ENCODE measurements at regions not wholly inside any gene's neighbourhood (a gene's known extent, or its start where the extent isn't known, plus 50 kb on each side); places are given as distances from the start of the nearest gene placed in this dataset.

- no peak for TF ChIP-seq CTCF (IDR thresholded peaks at IDR 0.05)
- DNase-seq (ENCODE audit: low spot score) (no peak), ATAC-seq (ENCODE audit: low FRiP score) (no peak)
Measured at GRCh38 chr15:70505936-70506912, 257.1 kb downstream of the UACA start.

- no peak for TF ChIP-seq CTCF (IDR thresholded peaks at IDR 0.05)
- ATAC-seq (ENCODE audit: low FRiP score) (peak; percentile 76), DNase-seq (ENCODE audit: low spot score) (no peak)
Measured at GRCh38 chr15:70505411-70505919, 257.9 kb downstream of the UACA start.

- TF ChIP-seq CTCF (IDR thresholded peaks at IDR 0.05) = no peak
- no peak for DNase-seq (ENCODE audit: low spot score)
- no peak for ATAC-seq (ENCODE audit: low FRiP score)
Measured at GRCh38 chr15:70504988-70505387, 258.4 kb downstream of the UACA start.

- ATAC-seq (ENCODE audit: low FRiP score) (no peak), DNase-seq (ENCODE audit: low spot score) (peak; percentile 45)
- TF ChIP-seq CTCF (IDR thresholded peaks at IDR 0.05) = no peak
Measured at GRCh38 chr15:70504299-70504951, 258.9 kb downstream of the UACA start.

GRCh38 chr15:70503798-70504298, 259.5 kb downstream of the UACA start:
- no peak for DNase-seq (ENCODE audit: low spot score)
- no peak for ATAC-seq (ENCODE audit: low FRiP score)

More at GRCh38 chr15:70503798-70504298, 259.5 kb downstream of the UACA start:
- no peak for TF ChIP-seq CTCF (IDR thresholded peaks at IDR 0.05)
